ENCODE measurements at regions not wholly inside any gene's neighbourhood (a gene's known extent, or its start where the extent isn't known, plus 50 kb on each side); places are given as distances from the start of the nearest gene placed in this dataset.

- Histone ChIP-seq H4K20me1 (ENCODE audit: control insufficient read depth, insufficient read depth, insufficient read length) (no peaks in the 10 kb centered on the region), H2AFZ (ENCODE audit: low read length) (no peak overlapping the region), H3K79me1 (ENCODE audit: insufficient read depth, low read depth, low read length, poor library complexity, severe bottlenecking) (no peaks in the 10 kb centered on the region), H3K23me2 (ENCODE audit: insufficient read length, low read depth, low read length, poor library complexity, severe bottlenecking) (no peaks in the 10 kb centered on the region), H3K4ac (ENCODE audit: low read depth, low read length) (no peak overlapping the region), H3K18ac (ENCODE audit: insufficient read length, low read depth, low read length) (no peak overlapping the region), H3K27ac (ENCODE audit: insufficient read length, low read depth, low read length) (no peak overlapping the region), H3K9me3 (ENCODE audit: control insufficient read depth, low read depth, low read length) (no peaks in the 10 kb centered on the region), H2BK15ac (ENCODE audit: low read depth, low read length) (no peak overlapping the region), H3K14ac (ENCODE audit: insufficient read depth, low read length) (no peak overlapping the region), H3K56ac (ENCODE audit: insufficient read length, low read depth, low read length) (no peak overlapping the region), H3K4me1 (ENCODE audit: insufficient read depth, low read length) (peaks cover 2% of the 10 kb centered on the region; the same call in 1 of the 2 replicates), H2BK120ac (ENCODE audit: low read depth, low read length, poor library complexity, severe bottlenecking) (no peak overlapping the region), H4K8ac (replicated peaks; ENCODE audit: insufficient read length, low read depth, low read length) (no peak overlapping the region), H2AK5ac (ENCODE audit: insufficient read length, low read length) (no peak overlapping the region), H3T11ph (ENCODE audit: low read length) (no peak overlapping the region), H2BK5ac (ENCODE audit: insufficient read length, low read length) (no peak overlapping the region), H3K4me2 (ENCODE audit: insufficient read depth, insufficient read length, low read length) (no peak overlapping the region), H2BK20ac (ENCODE audit: low read depth, low read length, poor library complexity, severe bottlenecking) (no peak overlapping the region), H4K91ac (ENCODE audit: insufficient read length, low read depth, low read length) (no peak overlapping the region), H3K79me2 (ENCODE audit: insufficient read depth, low read length) (no peaks in the 10 kb centered on the region), H3K23ac (ENCODE audit: insufficient read length, low read depth, low read length) (no peak overlapping the region), H4K5ac (ENCODE audit: insufficient read length, low read depth, low read length) (no peak overlapping the region), H3K27me3 (ENCODE audit: insufficient read depth, low read length) (no peaks in the 10 kb centered on the region), H3K9ac (ENCODE audit: extremely low read depth, insufficient read length, low read length) (no peak overlapping the region), H2BK12ac (ENCODE audit: insufficient read length, low read depth, low read length) (no peak overlapping the region)
- Mint-ChIP-seq H3K4me1 (peaks cover 0 to 4% of the 10 kb centered on the region in 2 experiments; a peak in 2 of 4 replicates), H3K9me3 (peaks cover 15 to 20% of the 10 kb centered on the region in 2 experiments), H3K36me3 (ENCODE audit: insufficient read depth in 1 of 3, low read depth in 3 of 3) (peaks cover 2 to 15% (median 3%) of the 10 kb centered on the region in 3 experiments; a peak in 6 of 7 replicates), H3K27me3 (ENCODE audit: low read depth) (no peaks in the 10 kb centered on the region), H3K27ac (no peak overlapping the region), H3K4me3 (no peak overlapping the region)
- DNase-seq = no peak
- TF ChIP-seq, protein P1, sequence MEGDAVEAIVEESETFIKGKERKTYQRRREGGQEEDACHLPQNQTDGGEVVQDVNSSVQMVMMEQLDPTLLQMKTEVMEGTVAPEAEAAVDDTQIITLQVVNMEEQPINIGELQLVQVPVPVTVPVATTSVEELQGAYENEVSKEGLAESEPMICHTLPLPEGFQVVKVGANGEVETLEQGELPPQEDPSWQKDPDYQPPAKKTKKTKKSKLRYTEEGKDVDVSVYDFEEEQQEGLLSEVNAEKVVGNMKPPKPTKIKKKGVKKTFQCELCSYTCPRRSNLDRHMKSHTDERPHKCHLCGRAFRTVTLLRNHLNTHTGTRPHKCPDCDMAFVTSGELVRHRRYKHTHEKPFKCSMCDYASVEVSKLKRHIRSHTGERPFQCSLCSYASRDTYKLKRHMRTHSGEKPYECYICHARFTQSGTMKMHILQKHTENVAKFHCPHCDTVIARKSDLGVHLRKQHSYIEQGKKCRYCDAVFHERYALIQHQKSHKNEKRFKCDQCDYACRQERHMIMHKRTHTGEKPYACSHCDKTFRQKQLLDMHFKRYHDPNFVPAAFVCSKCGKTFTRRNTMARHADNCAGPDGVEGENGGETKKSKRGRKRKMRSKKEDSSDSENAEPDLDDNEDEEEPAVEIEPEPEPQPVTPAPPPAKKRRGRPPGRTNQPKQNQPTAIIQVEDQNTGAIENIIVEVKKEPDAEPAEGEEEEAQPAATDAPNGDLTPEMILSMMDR (conservative IDR thresholded peaks at IDR 0.05) = no peak
- WGBS (ENCODE audit: extremely low coverage, insufficient read length, low lambda C conversion rate) = no CpG with 5 or more reads among the region's 1 CpG
Measured at GRCh38 chr4:116024954-116025708, 911.7 kb upstream of the NDST4 start.
